Uterus (tissue), 2 donors: ENCODE measurements at regions not wholly inside any gene's neighbourhood (a gene's known extent, or its start where the extent isn't known, plus 50 kb on each side); places are given as distances from the start of the nearest gene placed in this dataset.

Source experiments
- CTCF ChIP-seq, 4 experiments: fragments of 200-600 bp in 2 of 4; fragments of 450-650 bp in 2 of 4; sonication (generic) in 2 of 4; IDR thresholded peaks; one replicate each; pipeline ENCODE4 v1.5.1; 2016 to 2019; ENCODE audit warnings: antibody characterized with exemption in 4 of 4, mild to moderate bottlenecking in 2 of 4, moderate library complexity in 1 of 4
- POLR2A ChIP-seq, 2 donors: fragments of 450-650 bp; IDR thresholded peaks; one replicate each; pipeline ENCODE4 v1.6.1; 2016; ENCODE audit warnings: antibody characterized with exemption in 2 of 2, mild to moderate bottlenecking in 1 of 2, moderate library complexity in 1 of 2

- no peak for TF ChIP-seq CTCF (IDR thresholded peaks at IDR 0.05)
- no peak for TF ChIP-seq POLR2A (IDR thresholded peaks at IDR 0.05)
Observed at GRCh38 chr14:98274596-98274995, 997.4 kb downstream of the BCL11B start.
